A549 (cell line): ENCODE measurements at regions not wholly inside any gene's neighbourhood (a gene's known extent, or its start where the extent isn't known, plus 50 kb on each side); places are given as distances from the start of the nearest gene placed in this dataset.

Experiments
- ATAC-seq, 2 experiments: fragments of 200-7000 bp in 1 of 2; fragments of >200 bp in 1 of 2; cut with Nextera tagmentation in 1 of 2; cut with Tn5 transposase in 1 of 2; 3 replicates each; pipeline versions ENCODE4 v1.8.0 to v1.9.1; 2018 to 2020; ENCODE audit warnings: mild to moderate bottlenecking in 1 of 2, moderate library complexity in 1 of 2
- CTCF ChIA-PET: fragments of 300-600 bp; sonication (Branson Sonifier 250); formaldehyde crosslinking; extraction: SDS; loops from one replicate; lab custom pipeline; 2021; ENCODE audit warnings: antibody characterized with exemption, inconsistent platforms; lab: Yijun Ruan, JAX
- POLR2A ChIA-PET: fragments of 350-600 bp; formaldehyde crosslinking; extraction: SDS; loops from one replicate; lab custom pipeline; 2021; ENCODE audit warnings: antibody characterized with exemption, inconsistent platforms; lab: Yijun Ruan, JAX
- DNase-seq, 2 experiments: peaks; one replicate each; pipeline versions ENCODE4 v3.0.0 to v3.0.0-alpha.2; 2011 to 2016; ENCODE audit warnings: low read depth in 1 of 2, low spot score in 1 of 2
- FAIRE-seq: peaks from 2 replicates; lab custom pipeline; 2011; peaks lifted over from hg19 to GRCh38; lab: Jason Lieb, UNC
- H3K27ac ChIP-seq, 2 experiments: fragments of >200 bp; sonication (Bioruptor Twin); formaldehyde crosslinking; 3 replicates each; pipeline ENCODE4 v1.5.1; 2016 to 2017
- H3K4me1 ChIP-seq: fragments of >200 bp; sonication (Bioruptor Twin); formaldehyde crosslinking; 3 replicates; pipeline ENCODE4 v1.6.1; 2016
- H3K4me2 ChIP-seq: fragments of >200 bp; sonication (Bioruptor Twin); formaldehyde crosslinking; 3 replicates; pipeline ENCODE4 v1.6.1; 2016
- H3K4me3 ChIP-seq: fragments of >200 bp; sonication (Bioruptor Twin); formaldehyde crosslinking; 3 replicates; pipeline ENCODE4 v1.5.1; 2016
- H3K9me3 ChIP-seq: fragments of >200 bp; sonication (Bioruptor Twin); formaldehyde crosslinking; 3 replicates; pipeline ENCODE4 v1.6.1; 2016
- BCL3 ChIP-seq: fragments of >200 bp; sonication (Bioruptor Twin); formaldehyde crosslinking; IDR thresholded peaks from 3 replicates; pipeline ENCODE4 v1.6.1; 2016
- CBX2 ChIP-seq: fragments of 200-600 bp; sonication (generic); IDR thresholded peaks from 2 replicates; pipeline ENCODE4 v1.6.1; 2016; ENCODE audit warnings: low read depth, mild to moderate bottlenecking, borderline replicate concordance
- CEBPB ChIP-seq, 2 experiments: fragments of >200 bp in 1 of 2; sonication (Bioruptor Twin) in 1 of 2; formaldehyde crosslinking in 1 of 2; IDR thresholded peaks; 2 replicates each; pipeline ENCODE4 v1.6.1; 2012 to 2016
- EHF ChIP-seq: fragments of 250-450 bp; sonication (Bioruptor Pico); IDR thresholded peaks from 2 replicates; pipeline ENCODE4 v1.5.0; 2020; ENCODE audit warnings: mild to moderate bottlenecking
- EHMT2 ChIP-seq: fragments of 200-600 bp; sonication (generic); IDR thresholded peaks from 2 replicates; pipeline ENCODE4 v1.6.1; 2016; ENCODE audit warnings: antibody characterized with exemption, low read depth, mild to moderate bottlenecking, moderate library complexity
- ELK1 ChIP-seq: fragments of 150-350 bp; IDR thresholded peaks from 2 replicates; pipeline ENCODE4 v1.6.1; 2014; ENCODE audit warnings: low read depth, mild to moderate bottlenecking, low read length
- EP300 ChIP-seq, 2 experiments: fragments of >200 bp; sonication (Bioruptor Twin); formaldehyde crosslinking; IDR thresholded peaks; 2 replicates in 1 of 2; 3 replicates in 1 of 2; pipeline ENCODE4 v1.6.1; 2016 to 2017
- FOSL2 ChIP-seq, 2 experiments: fragments of 450-650 bp in 1 of 2; fragments of >200 bp in 1 of 2; sonication (Bioruptor Twin) in 1 of 2; formaldehyde crosslinking; IDR thresholded peaks; 2 replicates each; pipeline versions ENCODE4 v1.5.0 to v1.6.1; 2016 to 2020; ENCODE audit warnings: mild to moderate bottlenecking in 1 of 2, moderate library complexity in 1 of 2
- GATA3 ChIP-seq: IDR thresholded peaks from 2 replicates; pipeline ENCODE4 v1.6.1; 2012; ENCODE audit warnings: borderline replicate concordance
- HES2 ChIP-seq: fragments of >200 bp; sonication (Bioruptor Twin); formaldehyde crosslinking; IDR thresholded peaks from 2 replicates; pipeline ENCODE4 v1.6.1; 2016
- HMGXB4 ChIP-seq: fragments of 250-450 bp; sonication (Bioruptor Pico); IDR thresholded peaks from 2 replicates; pipeline ENCODE4 v1.5.0; 2021; ENCODE audit warnings: mild to moderate bottlenecking, moderate library complexity, borderline replicate concordance
- HOXA7 ChIP-seq: fragments of 250-450 bp; sonication (Bioruptor Pico); IDR thresholded peaks from 2 replicates; pipeline ENCODE4 v1.5.0; 2020; ENCODE audit warnings: mild to moderate bottlenecking, moderate library complexity
- HOXB13 ChIP-seq: fragments of 250-450 bp; sonication (Bioruptor Pico); IDR thresholded peaks from 2 replicates; pipeline ENCODE4 v1.5.0; 2020; ENCODE audit warnings: low read depth, mild to moderate bottlenecking, moderate library complexity
- HOXB5 ChIP-seq: fragments of 250-450 bp; sonication (Bioruptor Pico); IDR thresholded peaks from 2 replicates; pipeline ENCODE4 v1.5.0; 2020; ENCODE audit warnings: mild to moderate bottlenecking, moderate library complexity
- JUN ChIP-seq, 2 experiments: fragments of >200 bp; sonication (Bioruptor Twin); formaldehyde crosslinking; IDR thresholded peaks; 2 replicates in 1 of 2; 3 replicates in 1 of 2; pipeline ENCODE4 v1.6.1; 2016 to 2017
- MAFK ChIP-seq: fragments of 450-650 bp; IDR thresholded peaks from 2 replicates; pipeline ENCODE4 v1.6.1; 2014; ENCODE audit not compliant: partially characterized antibody
- MYC ChIP-seq: IDR thresholded peaks from 2 replicates; pipeline ENCODE4 v1.6.1; 2012; ENCODE audit warnings: mild to moderate bottlenecking, inconsistent platforms, low read length, improper control_type of control experiment, borderline replicate concordance
- NPAS2 ChIP-seq: fragments of 250-450 bp; sonication (Bioruptor Pico); IDR thresholded peaks from 2 replicates; pipeline ENCODE4 v1.8.0; 2022; ENCODE audit warnings: mild to moderate bottlenecking, moderate library complexity, borderline replicate concordance
- NR3C1 ChIP-seq: fragments of >200 bp; sonication (Bioruptor Twin); formaldehyde crosslinking; IDR thresholded peaks from 3 replicates; pipeline ENCODE4 v1.6.1; 2017
- POLR2AphosphoS2 ChIP-seq: conservative IDR thresholded peaks from 2 replicates; pipeline ENCODE4 v1.6.1; 2012; ENCODE audit warnings: low read length, improper control_type of control experiment, inconsistent platforms
- RAD21 ChIP-seq, 2 experiments: fragments of >200 bp in 1 of 2; sonication (Bioruptor Twin) in 1 of 2; formaldehyde crosslinking in 1 of 2; IDR thresholded peaks in 1 of 2; conservative IDR thresholded peaks in 1 of 2; 2 replicates in 1 of 2; 3 replicates in 1 of 2; pipeline ENCODE4 v1.6.1; 2012 to 2018; ENCODE audit warnings: inconsistent platforms in 1 of 2
- RCOR1 ChIP-seq: fragments of 150-350 bp; IDR thresholded peaks from 2 replicates; pipeline ENCODE4 v1.6.1; 2014; ENCODE audit warnings: antibody characterized with exemption, low read length, low read depth
- RFX5 ChIP-seq: fragments of 450-650 bp; IDR thresholded peaks from 2 replicates; pipeline ENCODE4 v1.7.1; 2014; ENCODE audit warnings: antibody characterized with exemption, mild to moderate bottlenecking, moderate library complexity
- SMC3 ChIP-seq: fragments of >200 bp; sonication (Bioruptor Twin); formaldehyde crosslinking; IDR thresholded peaks from 3 replicates; pipeline ENCODE4 v1.6.1; 2018; ENCODE audit warnings: inconsistent platforms
- USF2 ChIP-seq: fragments of 450-650 bp; IDR thresholded peaks from 2 replicates; pipeline ENCODE4 v1.6.1; 2014; ENCODE audit warnings: antibody characterized with exemption
- WGBS: methylation state at CpG from one replicate; pipeline ENCODE4 v1.1.6; 2017; ENCODE audit errors: missing lambda C conversion rate; 5-methylcytosine and 5-hydroxymethylcytosine counted together

GRCh38 chr1:191564275-191564674 is 594.0 kb upstream of the RGS18 start:
- no peak for ATAC-seq
- CTCF ChIA-PET: no interaction called here
- Histone ChIP-seq H3K27ac (no peak overlapping the region), H3K9me3 (no peaks in the 10 kb centered on the region), H3K4me2 (no peak overlapping the region), H3K4me3 (no peak overlapping the region), H3K4me1 (no peaks in the 10 kb centered on the region)
- TF ChIP-seq HES2: no peak
- no peak for TF ChIP-seq CBX2
- no peak for TF ChIP-seq USF2
- TF ChIP-seq NR3C1: no peak
- TF ChIP-seq HMGXB4 (CRISPR knock-in tag): no peak
- TF ChIP-seq RFX5: no peak
- no peak for TF ChIP-seq NPAS2
- no peak for TF ChIP-seq POLR2AphosphoS2
- no peak for TF ChIP-seq HOXB5 (CRISPR knock-in tag)
- no peak for TF ChIP-seq EP300 (IDR thresholded peaks at IDR 0.05)
- TF ChIP-seq RCOR1: no peak
- POLR2A ChIA-PET: no interaction called here
- no peak for FAIRE-seq
- 45% methylated on average over 2 of the region's 2 CpGs for WGBS
- no peak for DNase-seq

- FAIRE-seq: no peak
These were observed 585.8 kb upstream of the RGS18 start for GRCh38 chr1:191572479-191572878.

More at GRCh38 chr1:191572479-191572878, 585.8 kb upstream of the RGS18 start:
- Histone ChIP-seq H3K4me1 (0 out of 3 replicates have a peak, but pooled peaks cover 4% of the 10 kb centered on the region), H3K4me3 (no peak overlapping the region), H3K27ac (no peak overlapping the region), H3K9me3 (no peaks in the 10 kb centered on the region), H3K4me2 (no peak overlapping the region)
- TF ChIP-seq SMC3 (no peak), NR3C1 (no peak), MAFK (no peak), EHMT2 (no peak), HOXB13 (no peak), CEBPB (IDR thresholded peaks at IDR 0.05) (no peak), EHF (no peak), GATA3 (no peak), MYC (no peak), RAD21 (conservative IDR thresholded peaks at IDR 0.05 in 1 of 2, IDR thresholded peaks at IDR 0.05 in 1 of 2) (no peak), EP300 (IDR thresholded peaks at IDR 0.05) (no peak), FOSL2 (IDR thresholded peaks at IDR 0.05) (no peak), FOSL2 (CRISPR knock-in tag; IDR thresholded peaks at IDR 0.05) (no peak), BCL3 (no peak), HOXA7 (CRISPR knock-in tag) (no peak), ELK1 (no peak), HES2 (no peak), JUN (IDR thresholded peaks at IDR 0.05) (no peak)
- ChIA-PET CTCF (no interaction called here), POLR2A (no interaction called here)
- ATAC-seq: no peak
- no peak for DNase-seq
